ENCODE measurements at regions not wholly inside any gene's neighbourhood (a gene's known extent, or its start where the extent isn't known, plus 50 kb on each side); places are given as distances from the start of the nearest gene placed in this dataset.

DNA sequence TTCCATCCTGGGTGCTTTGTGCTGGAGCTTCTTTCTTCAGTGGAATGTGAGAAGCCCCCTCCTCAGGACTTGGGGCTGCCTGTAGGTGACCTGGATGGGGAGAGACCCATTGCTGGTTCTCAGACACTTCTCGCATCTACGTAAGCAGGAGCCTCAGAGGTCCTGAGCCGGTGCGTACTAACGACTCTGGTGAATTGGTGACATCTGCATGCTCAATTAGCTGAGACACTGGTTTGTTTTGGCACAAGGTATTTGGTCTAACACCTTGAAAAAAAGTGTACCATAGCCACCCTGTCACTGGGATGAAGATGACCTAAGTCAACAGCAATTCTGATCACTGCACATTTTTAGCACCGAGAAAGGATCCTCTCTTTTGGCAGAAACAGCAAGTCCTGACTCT, 57.7 kb downstream of the LRRC30 start:
- intact Hi-C loops (cut with micrococcal nuclease) = no loop called here
- Mint-ChIP-seq H3K27ac (ENCODE audit: low read depth, unreplicated experiment) (no peak overlapping the region), H3K4me3 (ENCODE audit: unreplicated experiment) (no peak overlapping the region), H3K36me3 (ENCODE audit: insufficient read depth, unreplicated experiment) (no peaks in the 10 kb centered on the region), H3K4me1 (ENCODE audit: insufficient read depth, unreplicated experiment) (no peaks in the 10 kb centered on the region), H3K27me3 (ENCODE audit: insufficient read depth, unreplicated experiment) (no peaks in the 10 kb centered on the region), H3K9me3 (ENCODE audit: unreplicated experiment) (no peaks in the 10 kb centered on the region)
- ChIA-PET POLR2A (no interaction called here), CTCF (interaction anchor here (0.6 kb wide), 1 partner anchor 1575 kb away, joined by 3 read pairs; no protein-coding TSS in a partner anchor)
- TF ChIP-seq, protein P1, sequence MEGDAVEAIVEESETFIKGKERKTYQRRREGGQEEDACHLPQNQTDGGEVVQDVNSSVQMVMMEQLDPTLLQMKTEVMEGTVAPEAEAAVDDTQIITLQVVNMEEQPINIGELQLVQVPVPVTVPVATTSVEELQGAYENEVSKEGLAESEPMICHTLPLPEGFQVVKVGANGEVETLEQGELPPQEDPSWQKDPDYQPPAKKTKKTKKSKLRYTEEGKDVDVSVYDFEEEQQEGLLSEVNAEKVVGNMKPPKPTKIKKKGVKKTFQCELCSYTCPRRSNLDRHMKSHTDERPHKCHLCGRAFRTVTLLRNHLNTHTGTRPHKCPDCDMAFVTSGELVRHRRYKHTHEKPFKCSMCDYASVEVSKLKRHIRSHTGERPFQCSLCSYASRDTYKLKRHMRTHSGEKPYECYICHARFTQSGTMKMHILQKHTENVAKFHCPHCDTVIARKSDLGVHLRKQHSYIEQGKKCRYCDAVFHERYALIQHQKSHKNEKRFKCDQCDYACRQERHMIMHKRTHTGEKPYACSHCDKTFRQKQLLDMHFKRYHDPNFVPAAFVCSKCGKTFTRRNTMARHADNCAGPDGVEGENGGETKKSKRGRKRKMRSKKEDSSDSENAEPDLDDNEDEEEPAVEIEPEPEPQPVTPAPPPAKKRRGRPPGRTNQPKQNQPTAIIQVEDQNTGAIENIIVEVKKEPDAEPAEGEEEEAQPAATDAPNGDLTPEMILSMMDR (IDR thresholded peaks at IDR 0.05; ENCODE audit: unreplicated experiment) = no peak
- no TSS peak for BruUV-seq (replicated peaks)
- no peak for DNase-seq (ENCODE audit: unreplicated experiment)

DNA sequence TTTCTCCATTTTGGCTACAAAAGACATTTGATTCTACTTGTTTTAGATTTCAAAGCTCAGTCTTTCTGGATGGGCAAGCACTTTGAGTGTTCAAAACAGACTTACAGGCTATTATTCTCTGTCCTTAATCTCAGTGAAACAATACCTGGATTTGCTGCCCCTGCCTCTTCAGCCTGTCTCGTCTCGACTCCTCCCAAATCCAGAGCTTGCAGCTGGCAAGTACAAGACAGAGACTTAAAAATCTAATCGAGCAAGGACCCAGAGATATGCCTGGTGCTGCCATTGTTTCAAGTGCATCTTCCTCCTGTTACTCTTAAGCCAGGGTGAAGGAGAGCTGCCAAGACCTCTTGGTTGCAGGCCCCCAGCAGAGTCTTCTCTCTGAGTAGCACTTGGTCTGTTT, 59.2 kb downstream of the LRRC30 start:
- intact Hi-C loops (cut with micrococcal nuclease) = no loop called here
- POLR2A ChIA-PET = interaction anchor here (0.5 to 1.0 kb wide), 3 partner anchors 10 to 606 kb away, joined by 3 to 4 read pairs (median 4); no protein-coding TSS in a partner anchor
- CTCF ChIA-PET = interaction anchor here (0.7 to 1.4 kb wide), 4 partner anchors 120 to 870 kb away, joined by 3 to 4 read pairs (median 3); no protein-coding TSS in a partner anchor
- no TSS peak for BruUV-seq (replicated peaks)
- Mint-ChIP-seq H3K9me3 (ENCODE audit: unreplicated experiment) (peaks cover under 1% of the 10 kb centered on the region), H3K4me1 (ENCODE audit: insufficient read depth, unreplicated experiment) (no peaks in the 10 kb centered on the region), H3K27ac (ENCODE audit: low read depth, unreplicated experiment) (no peak overlapping the region), H3K27me3 (ENCODE audit: insufficient read depth, unreplicated experiment) (no peaks in the 10 kb centered on the region), H3K36me3 (ENCODE audit: insufficient read depth, unreplicated experiment) (no peaks in the 10 kb centered on the region), H3K4me3 (ENCODE audit: unreplicated experiment) (no peak overlapping the region)
- TF ChIP-seq, protein P1 (IDR thresholded peaks at IDR 0.05; ENCODE audit: unreplicated experiment) = no peak
- DNase-seq (ENCODE audit: unreplicated experiment) = no peak

DNA sequence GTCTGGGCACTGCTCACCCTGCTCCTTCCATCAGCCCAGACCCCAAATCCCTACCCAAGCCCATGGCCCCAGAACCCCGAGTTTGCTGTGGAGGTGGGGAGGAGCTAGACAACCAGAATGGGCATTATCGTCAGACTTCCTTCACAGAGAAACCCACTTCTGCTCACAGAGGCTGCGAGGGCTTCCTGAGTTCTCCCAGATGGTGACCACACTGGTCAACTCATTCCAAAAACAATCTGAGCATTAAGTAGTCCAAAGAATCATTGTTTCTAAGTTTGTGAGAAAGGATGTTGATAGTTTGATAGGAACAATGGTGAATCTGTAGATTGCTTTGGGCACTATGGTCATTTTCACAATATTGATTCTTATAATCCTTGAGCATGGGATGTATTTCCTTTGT, 60.2 kb downstream of the LRRC30 start:
- CTCF ChIA-PET = interaction anchor here (0.7 to 1.0 kb wide), 2 partner anchors 15 to 18 kb away, joined by 3 read pairs; no protein-coding TSS in a partner anchor
- TF ChIP-seq, protein P1 (IDR thresholded peaks at IDR 0.05; ENCODE audit: unreplicated experiment) = no peak
- no peaks in the 10 kb centered on the region for H3K36me3 Mint-ChIP-seq (ENCODE audit: insufficient read depth, unreplicated experiment)
- intact Hi-C loops (cut with micrococcal nuclease) = no loop called here
- DNase-seq (ENCODE audit: unreplicated experiment) = no peak
- H3K27me3 Mint-ChIP-seq (ENCODE audit: insufficient read depth, unreplicated experiment) = no peaks in the 10 kb centered on the region
- no peaks in the 10 kb centered on the region for H3K4me1 Mint-ChIP-seq (ENCODE audit: insufficient read depth, unreplicated experiment)
- POLR2A ChIA-PET = interaction anchor here (1.0 kb wide), 1 partner anchor 14 kb away, joined by 4 read pairs; no protein-coding TSS in a partner anchor
- no peak overlapping the region for H3K27ac Mint-ChIP-seq (ENCODE audit: low read depth, unreplicated experiment)
- H3K9me3 Mint-ChIP-seq (ENCODE audit: unreplicated experiment) = peaks cover 10% of the 10 kb centered on the region
- no TSS peak for BruUV-seq (replicated peaks)
- H3K4me3 Mint-ChIP-seq (ENCODE audit: unreplicated experiment) = no peak overlapping the region

DNA sequence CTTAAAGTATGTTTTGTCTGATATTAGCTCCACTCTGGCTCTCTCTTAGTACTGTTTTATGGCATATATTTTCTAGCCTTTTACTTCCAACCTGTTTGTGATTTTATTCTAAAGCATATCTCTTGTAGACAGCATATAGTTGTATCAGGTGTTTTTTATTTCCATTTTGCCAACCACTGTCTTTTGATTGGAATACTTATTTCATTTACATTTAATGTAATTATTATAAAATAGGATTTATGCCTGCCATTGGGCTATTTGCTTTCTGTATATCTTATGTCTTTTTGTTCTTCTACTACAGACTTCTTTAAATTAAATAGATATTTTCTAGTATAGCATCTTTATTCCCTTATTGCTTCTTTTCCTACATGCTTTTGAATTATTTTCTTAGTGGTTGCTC, 67.3 kb downstream of the LRRC30 start:
- no peak overlapping the region for H3K4me3 Mint-ChIP-seq (ENCODE audit: unreplicated experiment)
- ChIA-PET POLR2A (interaction anchor here (0.5 kb wide), 1 partner anchor 406 kb away, joined by 3 read pairs; no protein-coding TSS in a partner anchor), CTCF (no interaction called here)
- TF ChIP-seq, protein P1 (IDR thresholded peaks at IDR 0.05; ENCODE audit: unreplicated experiment) = no peak
- H3K4me1 Mint-ChIP-seq (ENCODE audit: insufficient read depth, unreplicated experiment) = peaks cover 4% of the 10 kb centered on the region
- H3K27me3 Mint-ChIP-seq (ENCODE audit: insufficient read depth, unreplicated experiment) = no peaks in the 10 kb centered on the region
- intact Hi-C loops (cut with micrococcal nuclease) = no loop called here
- BruUV-seq (replicated peaks) = no TSS peak
- DNase-seq (ENCODE audit: unreplicated experiment) = no peak
- H3K27ac Mint-ChIP-seq (ENCODE audit: low read depth, unreplicated experiment) = no peak overlapping the region
- H3K36me3 Mint-ChIP-seq (ENCODE audit: insufficient read depth, unreplicated experiment) = no peaks in the 10 kb centered on the region
- H3K9me3 Mint-ChIP-seq (ENCODE audit: unreplicated experiment) = peaks cover 41% of the 10 kb centered on the region
